ENCODE measurements at regions not wholly inside any gene's neighbourhood (a gene's known extent, or its start where the extent isn't known, plus 50 kb on each side); places are given as distances from the start of the nearest gene placed in this dataset.

DNA sequence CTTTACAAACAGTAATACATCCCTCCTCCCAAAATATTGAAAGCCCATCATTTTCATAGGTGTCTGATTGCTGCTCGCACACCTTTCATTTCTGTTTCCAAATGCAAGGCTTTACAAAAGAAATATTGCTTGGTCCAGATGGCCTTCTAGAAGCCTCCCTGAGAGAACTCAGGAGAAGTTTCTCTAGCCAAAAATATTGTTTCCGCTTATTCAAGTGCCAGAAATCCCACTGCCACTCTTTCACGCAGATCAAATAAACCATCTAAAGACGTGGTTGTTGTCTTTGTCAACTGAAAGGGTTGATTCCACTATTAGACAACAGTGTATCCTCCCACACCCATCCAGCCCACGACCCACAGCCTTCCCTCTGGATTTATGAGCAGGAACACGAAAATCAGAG, 96.2 kb downstream of the ZIC5 start:
- FAIRE-seq (no peak), DNase-seq (ENCODE audit: insufficient read length, low spot score) (no peak)
- no peak for TF ChIP-seq POU2F2 (IDR thresholded peaks at IDR 0.05; ENCODE audit: low read depth, low read length)

DNA sequence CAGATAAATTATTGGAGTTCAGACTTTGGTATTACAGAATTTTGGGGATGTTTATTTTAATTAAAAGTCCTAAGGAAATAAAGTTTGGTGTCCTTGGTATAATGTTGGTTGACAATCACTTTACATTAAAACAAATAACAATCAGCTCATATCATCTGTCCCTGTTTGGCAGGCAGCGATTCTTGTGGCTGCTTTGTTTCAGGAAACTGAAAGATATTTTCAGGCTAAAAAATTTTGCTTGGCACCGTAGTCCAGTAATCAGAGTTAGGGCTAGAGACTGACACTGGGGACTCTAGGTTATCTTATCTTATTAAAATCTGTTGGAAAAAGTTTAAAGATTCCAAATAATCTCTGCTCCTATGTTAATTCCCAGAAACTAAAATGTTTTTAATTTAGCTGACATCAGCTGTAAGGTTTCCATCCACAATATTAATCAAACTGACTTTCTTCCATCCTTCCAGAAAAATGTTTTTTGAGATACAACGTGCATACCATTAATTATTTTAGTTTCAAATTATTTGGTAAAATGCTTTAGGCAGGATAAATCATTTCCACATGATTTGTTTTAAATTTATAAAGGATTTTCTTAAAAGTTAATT, 97.6 kb downstream of the ZIC5 start:
- no peak for DNase-seq (ENCODE audit: insufficient read length, low spot score)
- no peak for TF ChIP-seq POLR2A (IDR thresholded peaks at IDR 0.05; ENCODE audit: low read depth, low read length)
- no peak for TF ChIP-seq POU2F2 (IDR thresholded peaks at IDR 0.05; ENCODE audit: low read depth, low read length)
- no peak for TF ChIP-seq POLR2AphosphoS5 (IDR thresholded peaks at IDR 0.05; ENCODE audit: low read depth, low read length)
- TF ChIP-seq SPI1 (IDR thresholded peaks at IDR 0.05; ENCODE audit: low read depth, low read length), result no peak
- no peak for FAIRE-seq

DNA sequence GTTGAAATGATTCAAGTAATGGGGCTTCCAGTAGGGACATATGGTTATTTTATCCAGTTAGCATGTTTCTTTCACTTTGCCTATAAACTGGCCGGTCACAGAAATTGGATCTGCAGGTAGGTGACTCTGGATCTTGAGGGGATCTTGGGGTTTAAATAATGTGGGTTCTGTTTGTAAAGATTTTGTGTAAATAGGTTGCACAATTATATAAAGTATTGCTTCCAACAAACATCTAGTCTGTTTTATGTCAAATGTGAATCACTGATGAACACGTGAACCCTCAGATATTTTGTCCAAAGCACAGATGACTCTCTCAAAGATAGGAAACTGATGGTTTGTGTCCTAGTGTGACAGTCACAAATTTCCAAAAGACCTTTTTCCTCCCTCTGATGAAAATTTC, 98.4 kb downstream of the ZIC5 start:
- TF ChIP-seq PAX5 (IDR thresholded peaks at IDR 0.05; ENCODE audit: insufficient read depth, low read length, severe bottlenecking), result no peak
- TF ChIP-seq POU2F2 (IDR thresholded peaks at IDR 0.05; ENCODE audit: low read depth, low read length), result no peak
- no peak for TF ChIP-seq POLR2A (IDR thresholded peaks at IDR 0.05; ENCODE audit: low read depth, low read length)
- TF ChIP-seq TAF1 (IDR thresholded peaks at IDR 0.05; ENCODE audit: low read depth, low read length), result no peak
- FAIRE-seq (no peak), DNase-seq (ENCODE audit: insufficient read length, low spot score) (no peak)

DNA sequence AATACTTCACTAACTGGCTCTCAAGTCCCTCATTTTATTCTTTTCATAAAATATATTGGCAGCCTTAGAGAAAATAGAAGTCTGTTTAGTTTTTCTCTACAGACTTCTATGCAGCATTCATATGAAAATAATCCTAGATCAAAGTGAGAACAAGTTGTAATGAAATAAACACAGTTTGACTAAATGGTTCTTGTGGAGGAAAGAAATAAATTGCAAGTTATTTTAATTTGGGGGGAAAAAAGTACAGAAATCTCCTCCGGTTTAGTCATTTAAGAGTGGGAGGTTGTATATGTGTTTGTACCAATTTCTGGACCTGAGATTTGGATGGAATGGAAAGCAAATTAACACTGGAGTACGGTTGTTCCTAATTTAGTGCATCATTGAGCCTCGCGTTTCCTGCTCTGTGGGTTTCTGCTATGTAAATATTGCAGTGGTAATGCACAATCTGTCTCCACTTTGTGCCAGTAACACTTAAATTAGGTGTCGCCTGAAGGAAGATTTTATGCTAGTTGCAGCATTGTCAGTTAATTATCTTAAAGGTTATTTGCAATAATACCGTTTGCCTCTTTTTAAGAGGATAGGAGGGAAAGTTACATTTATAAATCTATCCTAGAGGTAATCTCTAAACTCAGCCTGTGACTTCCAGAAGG, 100.2 kb downstream of the ZIC5 start:
- DNase-seq (ENCODE audit: insufficient read length, low spot score), result no peak
- TF ChIP-seq POLR2A (IDR thresholded peaks at IDR 0.05; ENCODE audit: low read depth, low read length) (no peak), SPI1 (IDR thresholded peaks at IDR 0.05; ENCODE audit: low read depth, low read length) (no peak), POU2F2 (IDR thresholded peaks at IDR 0.05; ENCODE audit: low read depth, low read length) (no peak), TAF1 (IDR thresholded peaks at IDR 0.05; ENCODE audit: low read depth, low read length) (no peak), PAX5 (IDR thresholded peaks at IDR 0.05; ENCODE audit: insufficient read depth, low read length, severe bottlenecking) (no peak), POLR2AphosphoS5 (IDR thresholded peaks at IDR 0.05; ENCODE audit: low read depth, low read length) (no peak)
- FAIRE-seq, result peak; percentile 82

DNA sequence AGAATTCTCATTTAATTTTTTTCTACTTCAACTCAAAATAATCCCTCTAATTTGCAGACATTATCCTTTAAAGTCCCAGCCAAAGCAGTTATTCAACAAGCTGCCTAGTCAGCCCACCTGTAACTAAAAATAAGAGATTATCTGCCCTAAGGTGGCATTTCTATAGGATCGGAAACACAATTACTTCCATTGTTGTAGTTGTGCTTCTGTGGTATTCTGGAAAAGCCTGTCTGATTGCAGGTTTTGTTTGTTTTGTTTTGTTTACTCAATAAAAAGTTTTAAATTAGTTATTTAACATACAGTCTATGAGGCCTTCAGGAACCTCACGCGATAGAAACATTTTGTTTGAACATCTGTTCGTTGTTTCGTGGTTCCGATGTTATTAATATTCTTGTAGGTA, 101.0 kb downstream of the ZIC5 start:
- no peak for FAIRE-seq
- no peak for DNase-seq (ENCODE audit: insufficient read length, low spot score)
- TF ChIP-seq PAX5 (IDR thresholded peaks at IDR 0.05; ENCODE audit: insufficient read depth, low read length, severe bottlenecking), result no peak
- TF ChIP-seq POU2F2 (IDR thresholded peaks at IDR 0.05; ENCODE audit: low read depth, low read length), result no peak
- no peak for TF ChIP-seq TAF1 (IDR thresholded peaks at IDR 0.05; ENCODE audit: low read depth, low read length)
- TF ChIP-seq POLR2A (IDR thresholded peaks at IDR 0.05; ENCODE audit: low read depth, low read length), result no peak

DNA sequence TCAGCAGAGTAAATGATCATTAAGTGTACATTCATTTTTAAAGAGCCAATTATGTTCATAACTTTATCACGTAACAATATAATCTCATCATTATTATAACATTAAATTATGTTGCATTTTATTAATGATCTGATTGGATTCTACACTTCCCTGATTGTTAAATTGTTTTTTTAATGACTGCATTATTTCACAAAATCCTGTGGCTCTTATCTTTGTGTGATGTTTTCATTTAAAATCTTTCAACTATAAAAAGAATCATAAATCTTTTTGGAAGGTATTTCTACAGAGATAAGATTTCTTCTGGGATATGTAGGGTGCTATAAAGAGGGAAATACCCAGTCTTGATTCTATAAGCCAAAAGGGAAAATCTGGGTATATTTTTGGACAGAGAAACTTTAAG, 101.7 kb downstream of the ZIC5 start:
- DNase-seq (ENCODE audit: insufficient read length, low spot score), result no peak
- no peak for TF ChIP-seq POLR2AphosphoS5 (IDR thresholded peaks at IDR 0.05; ENCODE audit: low read depth, low read length)
- TF ChIP-seq POLR2A (IDR thresholded peaks at IDR 0.05; ENCODE audit: low read depth, low read length), result no peak
- TF ChIP-seq PAX5 (IDR thresholded peaks at IDR 0.05; ENCODE audit: insufficient read depth, low read length, severe bottlenecking), result no peak
- TF ChIP-seq POU2F2 (IDR thresholded peaks at IDR 0.05; ENCODE audit: low read depth, low read length), result no peak
- no peak for TF ChIP-seq TAF1 (IDR thresholded peaks at IDR 0.05; ENCODE audit: low read depth, low read length)
- no peak for TF ChIP-seq SPI1 (IDR thresholded peaks at IDR 0.05; ENCODE audit: low read depth, low read length)
- FAIRE-seq, result no peak

DNA sequence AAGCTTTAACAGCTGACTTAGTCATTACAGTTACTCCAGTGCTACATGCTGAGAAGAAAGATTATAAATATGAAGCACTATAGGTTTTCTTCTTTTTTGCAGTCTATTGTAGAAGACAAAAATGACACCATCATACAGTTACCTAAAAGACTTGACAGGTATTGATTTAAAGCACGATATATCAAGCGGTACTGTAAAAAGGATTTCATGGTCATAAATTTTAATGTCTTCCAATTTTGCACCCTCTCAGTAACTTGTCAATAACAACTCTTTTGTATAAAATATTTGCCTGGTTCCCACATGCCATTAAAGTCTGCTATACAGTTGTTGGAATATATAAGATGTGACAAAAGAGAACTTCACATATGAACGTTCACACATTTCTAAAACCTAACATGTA, 102.8 kb downstream of the ZIC5 start:
- FAIRE-seq, result no peak
- TF ChIP-seq POLR2A (IDR thresholded peaks at IDR 0.05; ENCODE audit: low read depth, low read length), result no peak
- TF ChIP-seq TAF1 (IDR thresholded peaks at IDR 0.05; ENCODE audit: low read depth, low read length), result no peak
- TF ChIP-seq POU2F2 (IDR thresholded peaks at IDR 0.05; ENCODE audit: low read depth, low read length), result no peak
- no peak for TF ChIP-seq POLR2AphosphoS5 (IDR thresholded peaks at IDR 0.05; ENCODE audit: low read depth, low read length)
- no peak for TF ChIP-seq SPI1 (IDR thresholded peaks at IDR 0.05; ENCODE audit: low read depth, low read length)
- no peak for TF ChIP-seq PAX5 (IDR thresholded peaks at IDR 0.05; ENCODE audit: insufficient read depth, low read length, severe bottlenecking)
- no peak for DNase-seq (ENCODE audit: insufficient read length, low spot score)

DNA sequence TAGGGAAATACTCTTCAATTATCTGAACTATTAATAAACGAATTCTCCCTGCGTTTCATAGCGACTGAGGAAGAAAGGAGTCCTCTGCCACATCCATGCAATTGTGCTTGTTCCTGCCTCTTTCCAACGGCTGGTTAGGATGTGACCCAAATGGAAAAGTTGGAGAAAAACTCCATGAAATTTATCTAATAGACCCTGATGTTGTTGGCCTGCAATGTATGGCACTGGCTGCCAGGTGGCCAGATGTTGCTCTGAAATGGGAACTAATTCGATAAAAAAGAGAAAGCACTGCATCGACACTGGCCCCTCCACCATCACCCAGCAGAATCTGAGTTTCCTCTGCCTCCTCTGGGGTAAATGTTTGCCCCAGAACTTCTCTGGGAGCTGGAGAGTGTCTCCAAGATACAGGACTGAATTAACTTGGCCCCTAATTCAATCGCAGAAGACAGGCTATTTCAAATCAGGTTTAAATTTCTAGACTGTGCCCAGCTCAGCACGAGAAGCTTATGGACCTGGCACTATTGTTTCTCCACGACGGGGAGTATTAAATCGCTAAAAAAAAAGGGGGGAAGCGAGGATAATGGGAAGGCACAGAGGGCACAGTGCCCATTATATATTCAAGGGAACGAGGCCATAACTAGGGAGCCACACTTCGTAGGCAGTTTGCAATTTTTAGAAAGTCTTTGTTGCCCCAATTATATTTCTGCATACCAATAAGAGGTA, 103.9 kb downstream of the ZIC5 start:
- no peak for TF ChIP-seq POLR2A (IDR thresholded peaks at IDR 0.05; ENCODE audit: low read depth, low read length)
- TF ChIP-seq PAX5 (IDR thresholded peaks at IDR 0.05; ENCODE audit: insufficient read depth, low read length, severe bottlenecking), result no peak
- TF ChIP-seq TAF1 (IDR thresholded peaks at IDR 0.05; ENCODE audit: low read depth, low read length), result no peak
- TF ChIP-seq POLR2AphosphoS5 (IDR thresholded peaks at IDR 0.05; ENCODE audit: low read depth, low read length), result no peak
- no peak for TF ChIP-seq POU2F2 (IDR thresholded peaks at IDR 0.05; ENCODE audit: low read depth, low read length)
- no peak for TF ChIP-seq SPI1 (IDR thresholded peaks at IDR 0.05; ENCODE audit: low read depth, low read length)
- no peak for FAIRE-seq
- no peak for DNase-seq (ENCODE audit: insufficient read length, low spot score)

DNA sequence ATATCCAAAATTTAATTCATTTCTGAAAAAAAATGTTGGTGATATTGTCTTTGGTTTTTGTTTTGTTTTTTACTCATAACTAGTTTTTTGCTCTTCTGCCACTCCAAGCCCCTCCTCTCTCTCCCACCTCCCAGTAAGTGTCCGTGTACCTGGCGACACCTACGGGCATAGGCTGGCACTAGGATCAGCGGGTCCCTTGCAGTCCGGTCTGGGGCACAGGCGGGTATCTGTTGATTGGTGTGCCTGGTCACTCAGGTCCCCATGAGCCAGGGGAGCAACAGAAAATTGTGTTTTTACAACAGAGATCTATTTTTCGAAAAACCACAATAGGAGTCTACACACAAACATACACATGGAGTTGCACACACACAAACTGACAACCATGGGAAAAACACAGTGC, 104.8 kb downstream of the ZIC5 start:
- TF ChIP-seq POU2F2 (IDR thresholded peaks at IDR 0.05; ENCODE audit: low read depth, low read length) (no peak), TAF1 (IDR thresholded peaks at IDR 0.05; ENCODE audit: low read depth, low read length) (no peak), SPI1 (IDR thresholded peaks at IDR 0.05; ENCODE audit: low read depth, low read length) (no peak), POLR2AphosphoS5 (IDR thresholded peaks at IDR 0.05; ENCODE audit: low read depth, low read length) (no peak), PAX5 (IDR thresholded peaks at IDR 0.05; ENCODE audit: insufficient read depth, low read length, severe bottlenecking) (no peak), POLR2A (IDR thresholded peaks at IDR 0.05; ENCODE audit: low read depth, low read length) (no peak)
- FAIRE-seq (no peak), DNase-seq (ENCODE audit: insufficient read length, low spot score) (no peak)

DNA sequence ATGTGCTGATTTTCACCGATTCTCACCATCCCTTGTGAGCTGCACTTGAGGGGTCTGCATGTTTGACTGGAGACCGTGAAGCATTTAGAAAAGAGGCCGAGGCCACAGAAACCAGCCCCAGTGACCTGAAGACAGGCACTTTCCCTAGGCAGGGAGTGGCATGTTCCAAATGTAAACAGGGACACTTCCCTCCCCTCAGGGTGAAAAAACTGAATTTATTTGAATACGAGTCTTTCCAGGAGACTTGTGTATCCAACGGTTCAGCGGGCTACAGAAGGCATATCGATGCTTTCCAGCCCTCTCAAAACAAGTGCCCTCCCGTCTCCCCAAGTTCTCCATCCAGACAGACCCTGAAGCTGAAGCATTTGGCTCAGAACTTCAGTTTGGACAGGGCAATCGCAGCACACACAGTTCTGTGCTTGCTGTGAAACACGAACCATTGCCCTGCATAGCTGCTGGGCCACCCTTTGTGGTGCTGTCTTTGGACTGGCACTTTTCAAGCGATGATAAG, 106.1 kb downstream of the ZIC5 start:
- DNase-seq (ENCODE audit: insufficient read length, low spot score) (no peak), FAIRE-seq (no peak)
- no peak for TF ChIP-seq SPI1 (IDR thresholded peaks at IDR 0.05; ENCODE audit: low read depth, low read length)
- TF ChIP-seq PAX5 (IDR thresholded peaks at IDR 0.05; ENCODE audit: insufficient read depth, low read length, severe bottlenecking), result no peak
- no peak for TF ChIP-seq TAF1 (IDR thresholded peaks at IDR 0.05; ENCODE audit: low read depth, low read length)
- no peak for TF ChIP-seq POLR2A (IDR thresholded peaks at IDR 0.05; ENCODE audit: low read depth, low read length)
- no peak for TF ChIP-seq POU2F2 (IDR thresholded peaks at IDR 0.05; ENCODE audit: low read depth, low read length)
- no peak for TF ChIP-seq POLR2AphosphoS5 (IDR thresholded peaks at IDR 0.05; ENCODE audit: low read depth, low read length)
